HL-60 (cell line): ENCODE measurements at regions not wholly inside any gene's neighbourhood (a gene's known extent, or its start where the extent isn't known, plus 50 kb on each side); places are given as distances from the start of the nearest gene placed in this dataset.

ENCODE experiments used
- CTCF ChIP-seq: IDR thresholded peaks from one replicate; pipeline ENCODE4 v1.5.1; 2011; ENCODE audit warnings: low read length, control low read depth, inconsistent platforms; ENCODE audit not compliant: insufficient read depth
- GABPA ChIP-seq: IDR thresholded peaks from 2 replicates; pipeline ENCODE4 v1.6.1; 2012; ENCODE audit warnings: low read depth
- POLR2AphosphoS5 ChIP-seq: IDR thresholded peaks from 2 replicates; pipeline ENCODE4 v1.6.1; 2012; ENCODE audit warnings: low read depth
- SPI1 ChIP-seq: IDR thresholded peaks from 2 replicates; pipeline ENCODE4 v1.6.1; 2012; ENCODE audit warnings: low read depth, mild to moderate bottlenecking, borderline replicate concordance
- TF ChIP-seq, protein P1 (sequence below): IDR thresholded peaks from 2 replicates; pipeline ENCODE4 v1.6.1; 2012; ENCODE audit warnings: low read depth; ENCODE audit not compliant: insufficient replicate concordance

DNA sequence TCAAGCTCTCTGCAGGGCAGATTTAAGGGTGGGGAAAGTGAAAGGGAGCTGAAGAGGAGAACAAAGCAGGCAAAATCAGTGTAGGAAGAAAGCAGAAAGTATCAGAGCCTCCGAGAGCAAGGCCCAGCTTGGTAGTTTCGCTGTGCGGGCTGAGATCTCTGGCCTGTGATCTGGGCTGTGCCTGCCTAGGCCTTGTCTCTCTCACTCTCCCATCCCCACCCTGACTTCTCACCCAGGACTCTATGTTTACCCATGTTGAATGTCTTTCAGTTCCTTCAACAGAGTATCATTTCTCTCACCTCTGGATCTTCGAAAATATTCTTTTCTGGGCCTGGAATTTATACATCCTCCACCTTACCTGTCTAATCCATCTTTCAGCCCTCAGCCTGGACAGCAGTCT is 391.3 kb downstream of the FOXO1 start:
- no peak for TF ChIP-seq CTCF
- TF ChIP-seq, protein P1, sequence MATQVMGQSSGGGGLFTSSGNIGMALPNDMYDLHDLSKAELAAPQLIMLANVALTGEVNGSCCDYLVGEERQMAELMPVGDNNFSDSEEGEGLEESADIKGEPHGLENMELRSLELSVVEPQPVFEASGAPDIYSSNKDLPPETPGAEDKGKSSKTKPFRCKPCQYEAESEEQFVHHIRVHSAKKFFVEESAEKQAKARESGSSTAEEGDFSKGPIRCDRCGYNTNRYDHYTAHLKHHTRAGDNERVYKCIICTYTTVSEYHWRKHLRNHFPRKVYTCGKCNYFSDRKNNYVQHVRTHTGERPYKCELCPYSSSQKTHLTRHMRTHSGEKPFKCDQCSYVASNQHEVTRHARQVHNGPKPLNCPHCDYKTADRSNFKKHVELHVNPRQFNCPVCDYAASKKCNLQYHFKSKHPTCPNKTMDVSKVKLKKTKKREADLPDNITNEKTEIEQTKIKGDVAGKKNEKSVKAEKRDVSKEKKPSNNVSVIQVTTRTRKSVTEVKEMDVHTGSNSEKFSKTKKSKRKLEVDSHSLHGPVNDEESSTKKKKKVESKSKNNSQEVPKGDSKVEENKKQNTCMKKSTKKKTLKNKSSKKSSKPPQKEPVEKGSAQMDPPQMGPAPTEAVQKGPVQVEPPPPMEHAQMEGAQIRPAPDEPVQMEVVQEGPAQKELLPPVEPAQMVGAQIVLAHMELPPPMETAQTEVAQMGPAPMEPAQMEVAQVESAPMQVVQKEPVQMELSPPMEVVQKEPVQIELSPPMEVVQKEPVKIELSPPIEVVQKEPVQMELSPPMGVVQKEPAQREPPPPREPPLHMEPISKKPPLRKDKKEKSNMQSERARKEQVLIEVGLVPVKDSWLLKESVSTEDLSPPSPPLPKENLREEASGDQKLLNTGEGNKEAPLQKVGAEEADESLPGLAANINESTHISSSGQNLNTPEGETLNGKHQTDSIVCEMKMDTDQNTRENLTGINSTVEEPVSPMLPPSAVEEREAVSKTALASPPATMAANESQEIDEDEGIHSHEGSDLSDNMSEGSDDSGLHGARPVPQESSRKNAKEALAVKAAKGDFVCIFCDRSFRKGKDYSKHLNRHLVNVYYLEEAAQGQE: no peak
- TF ChIP-seq GABPA: no peak
- TF ChIP-seq POLR2AphosphoS5: no peak
- no peak for TF ChIP-seq SPI1
